Femur (tissue), 1 donor: ENCODE measurements at regions not wholly inside any gene's neighbourhood (a gene's known extent, or its start where the extent isn't known, plus 50 kb on each side); places are given as distances from the start of the nearest gene placed in this dataset.
"Not testable (repeated sequence)": the region's sequence is repeated elsewhere in the genome, so short reads cannot be mapped to it uniquely, and the experiment has no call there.

Experiments used
- DNase-seq: peaks from one replicate; pipeline ENCODE4 v3.0.0-alpha.2; 2017

- DNase-seq = no peak
Observed at GRCh38 chr4:92014067-92014466, 289.7 kb upstream of the GRID2 start.

GRCh38 chr4:92021203-92021602 lies 282.6 kb upstream of the GRID2 start:
- no peak for DNase-seq

GRCh38 chr4:92021788-92022187 lies 282.0 kb upstream of the GRID2 start:
- no peak for DNase-seq

GRCh38 chr4:92028830-92029229 lies 274.9 kb upstream of the GRID2 start:
- DNase-seq = not testable (repeated sequence)

- DNase-seq = no peak
Observed at GRCh38 chr4:92031825-92032224, 271.9 kb upstream of the GRID2 start.

- DNase-seq = no peak
Observed at GRCh38 chr4:92035666-92036065, 268.1 kb upstream of the GRID2 start.

- DNase-seq = no peak
Observed at GRCh38 chr4:92045718-92046117, 258.0 kb upstream of the GRID2 start.

- peak; percentile 27 for DNase-seq
Observed at GRCh38 chr4:92047209-92047875, 256.4 kb upstream of the GRID2 start.

- DNase-seq = no peak
Observed at GRCh38 chr4:92050875-92051274, 252.9 kb upstream of the GRID2 start.

GRCh38 chr4:92059615-92060014 lies 244.2 kb upstream of the GRID2 start:
- DNase-seq = no peak

- no peak for DNase-seq
Observed at GRCh38 chr4:92060333-92060732, 243.4 kb upstream of the GRID2 start.

GRCh38 chr4:92064574-92064973 lies 239.2 kb upstream of the GRID2 start:
- DNase-seq = no peak

- DNase-seq = no peak
Observed at GRCh38 chr4:92066485-92066884, 237.3 kb upstream of the GRID2 start.

- DNase-seq = no peak
Observed at GRCh38 chr4:92071587-92071986, 232.2 kb upstream of the GRID2 start.

GRCh38 chr4:92074839-92075238 lies 228.9 kb upstream of the GRID2 start:
- no peak for DNase-seq

GRCh38 chr4:92090887-92091286 lies 212.9 kb upstream of the GRID2 start:
- no peak for DNase-seq

- DNase-seq = no peak
Observed at GRCh38 chr4:92091335-92091734, 212.4 kb upstream of the GRID2 start.

- DNase-seq = no peak
Observed at GRCh38 chr4:92099861-92100260, 203.9 kb upstream of the GRID2 start.

- no peak for DNase-seq
Observed at GRCh38 chr4:92100975-92101374, 202.8 kb upstream of the GRID2 start.

- no peak for DNase-seq
Observed at GRCh38 chr4:92101737-92102172, 202.0 kb upstream of the GRID2 start.

GRCh38 chr4:92104506-92104905 lies 199.3 kb upstream of the GRID2 start:
- no peak for DNase-seq

- DNase-seq = no peak
Observed at GRCh38 chr4:92106816-92107215, 196.9 kb upstream of the GRID2 start.

GRCh38 chr4:92111493-92111892 lies 192.3 kb upstream of the GRID2 start:
- no peak for DNase-seq

- DNase-seq = no peak
Observed at GRCh38 chr4:92112805-92113204, 191.0 kb upstream of the GRID2 start.

GRCh38 chr4:92120810-92121498 lies 182.8 kb upstream of the GRID2 start:
- DNase-seq = peak; percentile 68
